HL-60 (cell line): ENCODE measurements at regions not wholly inside any gene's neighbourhood (a gene's known extent, or its start where the extent isn't known, plus 50 kb on each side); places are given as distances from the start of the nearest gene placed in this dataset.

ENCODE experiments used
- DNase-seq, 2 experiments: peaks; one replicate each; pipeline ENCODE4 v3.0.0-alpha.2; 2010 to 2020; ENCODE audit warnings: low read depth in 1 of 2, low spot score in 1 of 2
- H3K27ac ChIP-seq: fragments of 250-450 bp; sonication (Bioruptor Pico); replicated peaks from 2 replicates; pipeline ENCODE4 v1.5.1; 2020; ENCODE audit warnings: mild to moderate bottlenecking, moderate library complexity
- H3K27me3 ChIP-seq: fragments of 250-450 bp; sonication (Bioruptor Pico); 2 replicates; pipeline ENCODE4 v1.5.1; 2021; ENCODE audit warnings: mild to moderate bottlenecking, moderate library complexity; ENCODE audit not compliant: insufficient read depth, poor library complexity, severe bottlenecking
- H3K4me3 ChIP-seq: replicated peaks from 2 replicates; pipeline ENCODE4 v1.5.1; 2011; ENCODE audit warnings: mild to moderate bottlenecking, control low read depth, low read length; ENCODE audit not compliant: insufficient read depth
- CTCF ChIP-seq: IDR thresholded peaks from one replicate; pipeline ENCODE4 v1.5.1; 2011; ENCODE audit warnings: low read length, control low read depth, inconsistent platforms; ENCODE audit not compliant: insufficient read depth
- GABPA ChIP-seq: IDR thresholded peaks from 2 replicates; pipeline ENCODE4 v1.6.1; 2012; ENCODE audit warnings: low read depth
- POLR2AphosphoS5 ChIP-seq: IDR thresholded peaks from 2 replicates; pipeline ENCODE4 v1.6.1; 2012; ENCODE audit warnings: low read depth
- SPI1 ChIP-seq: IDR thresholded peaks from 2 replicates; pipeline ENCODE4 v1.6.1; 2012; ENCODE audit warnings: low read depth, mild to moderate bottlenecking, borderline replicate concordance
- TF ChIP-seq, protein P1 (sequence below): IDR thresholded peaks from 2 replicates; pipeline ENCODE4 v1.6.1; 2012; ENCODE audit warnings: low read depth; ENCODE audit not compliant: insufficient replicate concordance

DNA sequence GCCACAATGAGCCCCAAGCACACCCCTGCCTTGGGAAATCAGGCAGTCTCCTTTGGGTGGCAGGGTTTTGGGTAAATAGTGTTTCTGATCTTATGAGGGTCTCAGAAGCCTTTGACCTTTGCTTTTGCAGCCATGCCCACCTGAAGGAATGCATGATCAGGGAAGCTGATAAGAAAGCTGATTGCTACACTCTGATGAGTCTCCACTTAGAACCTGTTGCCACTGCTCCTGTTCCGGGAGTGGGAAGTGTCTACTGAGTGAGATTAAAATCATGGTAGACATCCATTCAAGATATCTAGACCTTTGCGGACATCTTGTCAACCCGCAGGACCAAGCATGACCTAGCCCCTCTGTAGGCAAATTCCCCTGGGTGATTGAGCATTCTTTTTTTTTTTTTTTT is 282.6 kb downstream of the SKIDA1 start:
- TF ChIP-seq CTCF (no peak), SPI1 (no peak), POLR2AphosphoS5 (no peak), GABPA (no peak)
- TF ChIP-seq, protein P1, sequence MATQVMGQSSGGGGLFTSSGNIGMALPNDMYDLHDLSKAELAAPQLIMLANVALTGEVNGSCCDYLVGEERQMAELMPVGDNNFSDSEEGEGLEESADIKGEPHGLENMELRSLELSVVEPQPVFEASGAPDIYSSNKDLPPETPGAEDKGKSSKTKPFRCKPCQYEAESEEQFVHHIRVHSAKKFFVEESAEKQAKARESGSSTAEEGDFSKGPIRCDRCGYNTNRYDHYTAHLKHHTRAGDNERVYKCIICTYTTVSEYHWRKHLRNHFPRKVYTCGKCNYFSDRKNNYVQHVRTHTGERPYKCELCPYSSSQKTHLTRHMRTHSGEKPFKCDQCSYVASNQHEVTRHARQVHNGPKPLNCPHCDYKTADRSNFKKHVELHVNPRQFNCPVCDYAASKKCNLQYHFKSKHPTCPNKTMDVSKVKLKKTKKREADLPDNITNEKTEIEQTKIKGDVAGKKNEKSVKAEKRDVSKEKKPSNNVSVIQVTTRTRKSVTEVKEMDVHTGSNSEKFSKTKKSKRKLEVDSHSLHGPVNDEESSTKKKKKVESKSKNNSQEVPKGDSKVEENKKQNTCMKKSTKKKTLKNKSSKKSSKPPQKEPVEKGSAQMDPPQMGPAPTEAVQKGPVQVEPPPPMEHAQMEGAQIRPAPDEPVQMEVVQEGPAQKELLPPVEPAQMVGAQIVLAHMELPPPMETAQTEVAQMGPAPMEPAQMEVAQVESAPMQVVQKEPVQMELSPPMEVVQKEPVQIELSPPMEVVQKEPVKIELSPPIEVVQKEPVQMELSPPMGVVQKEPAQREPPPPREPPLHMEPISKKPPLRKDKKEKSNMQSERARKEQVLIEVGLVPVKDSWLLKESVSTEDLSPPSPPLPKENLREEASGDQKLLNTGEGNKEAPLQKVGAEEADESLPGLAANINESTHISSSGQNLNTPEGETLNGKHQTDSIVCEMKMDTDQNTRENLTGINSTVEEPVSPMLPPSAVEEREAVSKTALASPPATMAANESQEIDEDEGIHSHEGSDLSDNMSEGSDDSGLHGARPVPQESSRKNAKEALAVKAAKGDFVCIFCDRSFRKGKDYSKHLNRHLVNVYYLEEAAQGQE: no peak

GRCh38 chr10:21238717-21239116 is 286.8 kb downstream of the SKIDA1 start:
- H3K27ac ChIP-seq: no peak overlapping the region
- no peaks in the 10 kb centered on the region for H3K27me3 ChIP-seq
- no peak for TF ChIP-seq POLR2AphosphoS5
- no peak for TF ChIP-seq GABPA
- no peak for TF ChIP-seq SPI1
- no peak for TF ChIP-seq CTCF
- TF ChIP-seq, protein P1: no peak
- DNase-seq: no peak
- H3K4me3 ChIP-seq: no peak overlapping the region

More for the DNA sequence above, 282.6 kb downstream of the SKIDA1 start:
- no peak overlapping the region for H3K27ac ChIP-seq
- no peak overlapping the region for H3K4me3 ChIP-seq
- no peak for DNase-seq
- H3K27me3 ChIP-seq: no peaks in the 10 kb centered on the region

DNA sequence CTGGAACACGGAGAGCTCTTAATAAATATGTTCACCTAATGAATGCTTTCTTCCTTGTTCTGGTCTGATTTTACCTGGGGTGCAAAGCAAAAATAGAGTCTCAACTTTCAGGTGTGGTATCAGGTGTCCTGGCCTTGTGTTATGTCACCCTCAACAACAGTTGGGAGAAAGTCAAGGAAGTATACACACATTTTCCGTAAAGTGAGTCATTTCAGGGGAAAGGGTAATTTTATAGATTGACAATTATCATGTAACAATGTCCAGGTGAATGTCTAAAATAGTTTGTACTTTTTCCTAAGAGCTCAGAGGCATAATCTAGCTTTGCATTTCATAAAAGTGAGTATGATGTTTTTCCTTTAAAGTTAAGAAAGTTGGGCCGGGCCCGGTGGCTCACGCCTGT is 287.4 kb downstream of the SKIDA1 start:
- no peak for TF ChIP-seq SPI1
- TF ChIP-seq, protein P1: no peak
- no peak for TF ChIP-seq GABPA
- TF ChIP-seq CTCF: no peak
- no peak for TF ChIP-seq POLR2AphosphoS5
- H3K27me3 ChIP-seq: no peaks in the 10 kb centered on the region
- H3K27ac ChIP-seq: no peak overlapping the region
- DNase-seq: no peak
- H3K4me3 ChIP-seq: no peak overlapping the region
